GM12875 (cell line): ENCODE measurements at regions not wholly inside any gene's neighbourhood (a gene's known extent, or its start where the extent isn't known, plus 50 kb on each side); places are given as distances from the start of the nearest gene placed in this dataset.

Experiments used
- H3K4me3 ChIP-seq: one replicate; pipeline ENCODE4 v1.5.1; 2011; ENCODE audit warnings: low read depth, low read length, control low read depth
- TF ChIP-seq, protein P1 (sequence below): IDR thresholded peaks from 2 replicates; pipeline ENCODE4 v1.5.1; 2011; ENCODE audit warnings: low read depth, mild to moderate bottlenecking, control low read depth, inconsistent platforms, low read length, moderate library complexity, borderline replicate concordance; ENCODE audit not compliant: insufficient read depth

- H3K4me3 ChIP-seq = no peak overlapping the region
- TF ChIP-seq, protein P1, sequence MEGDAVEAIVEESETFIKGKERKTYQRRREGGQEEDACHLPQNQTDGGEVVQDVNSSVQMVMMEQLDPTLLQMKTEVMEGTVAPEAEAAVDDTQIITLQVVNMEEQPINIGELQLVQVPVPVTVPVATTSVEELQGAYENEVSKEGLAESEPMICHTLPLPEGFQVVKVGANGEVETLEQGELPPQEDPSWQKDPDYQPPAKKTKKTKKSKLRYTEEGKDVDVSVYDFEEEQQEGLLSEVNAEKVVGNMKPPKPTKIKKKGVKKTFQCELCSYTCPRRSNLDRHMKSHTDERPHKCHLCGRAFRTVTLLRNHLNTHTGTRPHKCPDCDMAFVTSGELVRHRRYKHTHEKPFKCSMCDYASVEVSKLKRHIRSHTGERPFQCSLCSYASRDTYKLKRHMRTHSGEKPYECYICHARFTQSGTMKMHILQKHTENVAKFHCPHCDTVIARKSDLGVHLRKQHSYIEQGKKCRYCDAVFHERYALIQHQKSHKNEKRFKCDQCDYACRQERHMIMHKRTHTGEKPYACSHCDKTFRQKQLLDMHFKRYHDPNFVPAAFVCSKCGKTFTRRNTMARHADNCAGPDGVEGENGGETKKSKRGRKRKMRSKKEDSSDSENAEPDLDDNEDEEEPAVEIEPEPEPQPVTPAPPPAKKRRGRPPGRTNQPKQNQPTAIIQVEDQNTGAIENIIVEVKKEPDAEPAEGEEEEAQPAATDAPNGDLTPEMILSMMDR = no peak
Observed at GRCh38 chr5:67974471-67974870, 241.1 kb upstream of the PIK3R1 start.

- H3K4me3 ChIP-seq = no peak overlapping the region
- TF ChIP-seq, protein P1 = no peak
Observed at GRCh38 chr5:67974054-67974453, 241.5 kb upstream of the PIK3R1 start.

GRCh38 chr5:67971971-67972821 lies 243.4 kb upstream of the PIK3R1 start:
- H3K4me3 ChIP-seq = no peak overlapping the region
- TF ChIP-seq, protein P1 = no peak

DNA sequence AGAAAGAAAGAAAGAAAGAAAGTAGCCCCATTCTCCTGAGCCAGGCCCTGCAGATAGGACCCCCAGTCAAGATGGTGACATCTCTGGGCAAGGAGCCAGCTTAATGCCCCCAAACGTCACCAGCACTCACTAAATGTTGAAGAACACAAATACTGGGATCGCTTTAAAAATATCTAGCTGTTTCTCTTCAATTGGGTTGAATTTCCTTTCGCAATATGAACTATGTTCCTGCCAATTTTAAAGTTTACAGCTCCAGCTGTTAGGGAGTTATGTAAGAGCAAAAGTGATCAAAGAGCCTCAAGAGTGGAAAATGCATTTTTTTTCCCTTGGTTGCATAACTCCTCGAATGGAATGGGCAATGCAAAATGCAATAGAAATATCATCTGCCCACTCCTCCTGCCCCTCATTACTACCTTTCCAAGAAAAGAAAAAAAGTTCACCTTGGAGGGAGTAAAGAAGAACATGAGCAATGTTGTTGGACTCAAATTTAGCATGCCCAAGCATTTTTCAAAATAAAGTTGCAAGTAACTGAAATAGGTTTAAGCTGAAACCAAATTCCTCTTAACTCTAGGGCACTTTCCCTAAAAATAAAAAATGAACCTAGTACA lies 244.2 kb upstream of the PIK3R1 start:
- H3K4me3 ChIP-seq = no peak overlapping the region
- TF ChIP-seq, protein P1 = no peak

GRCh38 chr5:67969631-67970030 lies 245.9 kb upstream of the PIK3R1 start:
- no peak overlapping the region for H3K4me3 ChIP-seq
- TF ChIP-seq, protein P1 = no peak

GRCh38 chr5:67969176-67969575 lies 246.4 kb upstream of the PIK3R1 start:
- H3K4me3 ChIP-seq = no peak overlapping the region
- TF ChIP-seq, protein P1 = no peak

DNA sequence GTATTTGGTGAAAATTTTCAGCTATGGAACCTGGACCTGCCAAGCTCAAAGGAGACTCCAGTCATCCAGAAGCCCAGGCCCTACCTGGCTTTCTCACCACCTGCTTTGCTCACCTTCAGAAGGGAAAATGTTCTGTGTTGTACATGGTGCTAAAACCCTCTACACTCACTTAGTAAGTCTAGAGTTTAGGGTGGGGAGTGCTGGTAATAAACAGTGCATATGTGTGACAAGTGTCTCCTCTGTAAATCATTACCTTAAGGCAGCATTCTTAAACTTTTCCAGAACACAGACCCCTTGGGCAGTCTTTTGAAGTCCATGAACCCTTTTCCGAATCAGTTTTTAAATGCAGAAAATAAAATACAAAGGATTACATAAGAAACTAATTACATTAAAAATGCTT lies 248.8 kb upstream of the PIK3R1 start:
- TF ChIP-seq, protein P1 = no peak

More for the DNA sequence above, 248.8 kb upstream of the PIK3R1 start:
- H3K4me3 ChIP-seq = no peak overlapping the region
